GM12892 (cell line): ENCODE measurements at regions not wholly inside any gene's neighbourhood (a gene's known extent, or its start where the extent isn't known, plus 50 kb on each side); places are given as distances from the start of the nearest gene placed in this dataset.

Experiments
- POLR2A ChIP-seq: IDR thresholded peaks from 2 replicates; pipeline ENCODE4 v1.6.1; 2011; ENCODE audit warnings: low read depth, low read length, control low read depth
- POLR2AphosphoS5 ChIP-seq: IDR thresholded peaks from 2 replicates; pipeline ENCODE4 v1.6.1; 2011; ENCODE audit warnings: low read depth, low read length, control low read depth
- TAF1 ChIP-seq: IDR thresholded peaks from 2 replicates; pipeline ENCODE4 v1.6.1; 2011; ENCODE audit warnings: low read depth, mild to moderate bottlenecking, control low read depth, low read length, borderline replicate concordance

DNA sequence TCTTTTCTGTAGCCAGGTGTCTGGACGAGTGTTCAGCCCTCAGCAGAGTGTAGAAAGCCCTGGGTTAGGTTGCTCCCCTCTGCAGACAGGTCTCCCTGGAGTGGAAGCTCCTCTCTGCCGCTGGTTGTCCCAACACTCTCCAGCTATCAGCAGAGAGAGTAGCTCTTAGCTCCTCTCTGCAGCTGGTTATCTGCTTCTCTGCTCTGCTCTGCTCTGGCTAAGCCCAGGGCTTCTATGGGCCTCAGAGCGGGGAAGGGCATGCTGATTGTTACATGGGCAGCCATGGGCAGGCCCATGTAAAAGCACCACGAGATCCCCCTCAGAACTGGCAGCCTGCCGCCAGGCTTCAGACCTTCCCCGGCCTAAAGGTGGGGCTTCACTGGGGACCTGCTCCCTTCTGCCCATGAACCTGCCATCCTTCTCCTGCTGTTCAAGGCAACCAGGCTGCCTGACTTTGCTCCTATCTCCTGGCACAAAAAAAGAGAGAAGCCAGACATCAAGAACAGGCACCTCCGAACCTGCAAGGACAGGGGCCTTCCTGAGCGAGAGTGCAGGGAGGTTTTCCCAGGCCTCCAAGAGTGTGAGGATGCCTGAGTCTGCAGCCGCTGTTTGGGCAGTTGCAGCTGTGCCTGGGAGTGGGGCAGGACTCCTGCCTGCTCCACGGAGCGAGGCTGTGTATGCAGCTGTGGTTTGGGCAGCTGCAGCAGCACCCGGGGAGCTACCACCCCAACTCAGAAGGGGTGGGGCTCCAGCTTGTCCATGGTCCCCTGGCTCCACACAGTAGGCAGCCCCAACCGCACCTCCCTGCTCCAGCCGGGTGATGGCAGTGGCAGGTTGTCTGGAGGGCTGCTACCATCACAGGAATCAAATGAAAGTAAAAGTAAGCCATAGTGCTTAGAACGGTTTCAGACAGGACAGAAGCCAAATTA, 973.7 kb downstream of the LTN1 start:
- TF ChIP-seq POLR2A (no peak), TAF1 (no peak), POLR2AphosphoS5 (no peak)
